WTC11 (cell line): ENCODE measurements at regions not wholly inside any gene's neighbourhood (a gene's known extent, or its start where the extent isn't known, plus 50 kb on each side); places are given as distances from the start of the nearest gene placed in this dataset.

ENCODE experiments used
- GABPB1 ChIP-seq: sonication (generic); formaldehyde crosslinking; IDR thresholded peaks from 2 replicates; pipeline ENCODE4 v1.8.1; 2023; ENCODE audit warnings: mild to moderate bottlenecking, missing genetic modification reagents
- NR3C1 ChIP-seq: sonication (generic); formaldehyde crosslinking; conservative IDR thresholded peaks from 2 replicates; pipeline ENCODE4 v1.8.1; 2023; ENCODE audit warnings: low read depth, mild to moderate bottlenecking, missing genetic modification reagents
- ZNF423 ChIP-seq: fragments of 250-450 bp; sonication (Bioruptor Pico); IDR thresholded peaks from 2 replicates; pipeline ENCODE4 v2.1.2; 2022; ENCODE audit warnings: mild to moderate bottlenecking, moderate library complexity
- ZNF532 ChIP-seq: fragments of 250-450 bp; sonication (Bioruptor Pico); IDR thresholded peaks from 2 replicates; pipeline ENCODE4 v1.9.0; 2021; ENCODE audit warnings: mild to moderate bottlenecking, borderline replicate concordance
- TF ChIP-seq, protein P1 (sequence below): fragments of 200-600 bp; IDR thresholded peaks from 2 replicates; pipeline ENCODE4 v1.8.0; 2022; ENCODE audit warnings: antibody characterized with exemption
- TF ChIP-seq, protein P2 (sequence below): sonication (generic); formaldehyde crosslinking; IDR thresholded peaks from 2 replicates; pipeline ENCODE4 v1.8.1; 2023; ENCODE audit warnings: mild to moderate bottlenecking, missing genetic modification reagents, moderate library complexity
- TF ChIP-seq, protein P3 (sequence below): sonication (generic); formaldehyde crosslinking; IDR thresholded peaks from 2 replicates; pipeline ENCODE4 v1.8.0; 2023; ENCODE audit warnings: mild to moderate bottlenecking, missing genetic modification reagents

GRCh38 chr11:24046731-24047130, 450.1 kb upstream of the LUZP2 start:
- TF ChIP-seq, protein P1, sequence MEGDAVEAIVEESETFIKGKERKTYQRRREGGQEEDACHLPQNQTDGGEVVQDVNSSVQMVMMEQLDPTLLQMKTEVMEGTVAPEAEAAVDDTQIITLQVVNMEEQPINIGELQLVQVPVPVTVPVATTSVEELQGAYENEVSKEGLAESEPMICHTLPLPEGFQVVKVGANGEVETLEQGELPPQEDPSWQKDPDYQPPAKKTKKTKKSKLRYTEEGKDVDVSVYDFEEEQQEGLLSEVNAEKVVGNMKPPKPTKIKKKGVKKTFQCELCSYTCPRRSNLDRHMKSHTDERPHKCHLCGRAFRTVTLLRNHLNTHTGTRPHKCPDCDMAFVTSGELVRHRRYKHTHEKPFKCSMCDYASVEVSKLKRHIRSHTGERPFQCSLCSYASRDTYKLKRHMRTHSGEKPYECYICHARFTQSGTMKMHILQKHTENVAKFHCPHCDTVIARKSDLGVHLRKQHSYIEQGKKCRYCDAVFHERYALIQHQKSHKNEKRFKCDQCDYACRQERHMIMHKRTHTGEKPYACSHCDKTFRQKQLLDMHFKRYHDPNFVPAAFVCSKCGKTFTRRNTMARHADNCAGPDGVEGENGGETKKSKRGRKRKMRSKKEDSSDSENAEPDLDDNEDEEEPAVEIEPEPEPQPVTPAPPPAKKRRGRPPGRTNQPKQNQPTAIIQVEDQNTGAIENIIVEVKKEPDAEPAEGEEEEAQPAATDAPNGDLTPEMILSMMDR, result no peak
- no peak for TF ChIP-seq ZNF532 (CRISPR knock-in tag)
- TF ChIP-seq ZNF423 (CRISPR knock-in tag), result no peak
- TF ChIP-seq, protein P2, sequence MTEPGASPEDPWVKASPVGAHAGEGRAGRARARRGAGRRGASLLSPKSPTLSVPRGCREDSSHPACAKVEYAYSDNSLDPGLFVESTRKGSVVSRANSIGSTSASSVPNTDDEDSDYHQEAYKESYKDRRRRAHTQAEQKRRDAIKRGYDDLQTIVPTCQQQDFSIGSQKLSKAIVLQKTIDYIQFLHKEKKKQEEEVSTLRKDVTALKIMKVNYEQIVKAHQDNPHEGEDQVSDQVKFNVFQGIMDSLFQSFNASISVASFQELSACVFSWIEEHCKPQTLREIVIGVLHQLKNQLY, result no peak
- no peak for TF ChIP-seq GABPB1
- no peak for TF ChIP-seq NR3C1 (CRISPR knock-in tag)
- TF ChIP-seq, protein P3, sequence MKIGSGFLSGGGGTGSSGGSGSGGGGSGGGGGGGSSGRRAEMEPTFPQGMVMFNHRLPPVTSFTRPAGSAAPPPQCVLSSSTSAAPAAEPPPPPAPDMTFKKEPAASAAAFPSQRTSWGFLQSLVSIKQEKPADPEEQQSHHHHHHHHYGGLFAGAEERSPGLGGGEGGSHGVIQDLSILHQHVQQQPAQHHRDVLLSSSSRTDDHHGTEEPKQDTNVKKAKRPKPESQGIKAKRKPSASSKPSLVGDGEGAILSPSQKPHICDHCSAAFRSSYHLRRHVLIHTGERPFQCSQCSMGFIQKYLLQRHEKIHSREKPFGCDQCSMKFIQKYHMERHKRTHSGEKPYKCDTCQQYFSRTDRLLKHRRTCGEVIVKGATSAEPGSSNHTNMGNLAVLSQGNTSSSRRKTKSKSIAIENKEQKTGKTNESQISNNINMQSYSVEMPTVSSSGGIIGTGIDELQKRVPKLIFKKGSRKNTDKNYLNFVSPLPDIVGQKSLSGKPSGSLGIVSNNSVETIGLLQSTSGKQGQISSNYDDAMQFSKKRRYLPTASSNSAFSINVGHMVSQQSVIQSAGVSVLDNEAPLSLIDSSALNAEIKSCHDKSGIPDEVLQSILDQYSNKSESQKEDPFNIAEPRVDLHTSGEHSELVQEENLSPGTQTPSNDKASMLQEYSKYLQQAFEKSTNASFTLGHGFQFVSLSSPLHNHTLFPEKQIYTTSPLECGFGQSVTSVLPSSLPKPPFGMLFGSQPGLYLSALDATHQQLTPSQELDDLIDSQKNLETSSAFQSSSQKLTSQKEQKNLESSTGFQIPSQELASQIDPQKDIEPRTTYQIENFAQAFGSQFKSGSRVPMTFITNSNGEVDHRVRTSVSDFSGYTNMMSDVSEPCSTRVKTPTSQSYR (CRISPR knock-in tag), result no peak
